ENCODE measurements at regions not wholly inside any gene's neighbourhood (a gene's known extent, or its start where the extent isn't known, plus 50 kb on each side); places are given as distances from the start of the nearest gene placed in this dataset.

DNA sequence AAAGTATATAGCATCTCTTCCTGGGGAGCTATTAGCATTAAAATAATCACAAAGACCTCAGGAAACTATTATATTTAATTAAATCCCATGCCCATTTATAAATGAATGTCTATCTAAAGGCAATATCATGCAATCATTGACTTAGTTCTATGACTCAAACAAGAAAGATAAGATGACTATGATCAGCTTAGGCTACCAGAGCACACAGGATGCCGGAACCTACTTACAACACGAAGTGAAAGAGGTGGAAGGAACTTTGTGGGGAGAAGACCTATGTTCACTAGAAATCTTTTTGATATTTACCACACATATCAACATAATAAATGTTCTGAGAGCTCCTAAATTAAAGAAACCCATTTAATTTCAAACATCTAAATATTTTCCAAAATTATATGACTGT, 344.2 kb upstream of the CYLC2 start:
- no peak for TF ChIP-seq YY1 (IDR thresholded peaks at IDR 0.05; ENCODE audit: insufficient read depth, insufficient read length)
- TF ChIP-seq ZNF274 (IDR thresholded peaks at IDR 0.05; ENCODE audit: low read depth, low read length): no peak

All from NT2/D1 (cell line).